T1000 (cell line): ENCODE measurements at regions not wholly inside any gene's neighbourhood (a gene's known extent, or its start where the extent isn't known, plus 50 kb on each side); places are given as distances from the start of the nearest gene placed in this dataset.
"Not testable (repeated sequence)": the region's sequence is repeated elsewhere in the genome, so short reads cannot be mapped to it uniquely, and the experiment has no call there.

Experiments used
- DNase-seq: peaks from one replicate; lab custom pipeline; 2025; ENCODE audit warnings: mixed read lengths; lab: John Stamatoyannopoulos, UW

GRCh38 chr2:10183146-10183675, 60.7 kb downstream of the RRM2 start:
- no peak for DNase-seq

GRCh38 chr2:10184421-10184820, 61.9 kb downstream of the RRM2 start:
- DNase-seq = no peak

- no peak for DNase-seq
Observed at GRCh38 chr2:10185046-10185445, 62.5 kb downstream of the RRM2 start.

GRCh38 chr2:10185755-10186154, 63.2 kb downstream of the RRM2 start:
- no peak for DNase-seq

- DNase-seq = no peak
Observed at GRCh38 chr2:10186868-10187535, 64.5 kb downstream of the RRM2 start.

- DNase-seq = no peak
Observed at GRCh38 chr2:10187661-10188060, 65.1 kb downstream of the RRM2 start.

- no peak for DNase-seq
Observed at GRCh38 chr2:10188211-10188610, 65.7 kb downstream of the RRM2 start.

GRCh38 chr2:10188729-10189305, 66.3 kb downstream of the RRM2 start:
- DNase-seq = no peak

- no peak for DNase-seq
Observed at GRCh38 chr2:10190255-10190654, 67.7 kb downstream of the RRM2 start.

- no peak for DNase-seq
Observed at GRCh38 chr2:10190737-10191532, 68.4 kb downstream of the RRM2 start.

- DNase-seq = no peak
Observed at GRCh38 chr2:10191554-10191953, 69.0 kb downstream of the RRM2 start.

- DNase-seq = no peak
Observed at GRCh38 chr2:10192392-10193015, 70.0 kb downstream of the RRM2 start.

- no peak for DNase-seq
Observed at GRCh38 chr2:10193276-10193795, 70.8 kb downstream of the RRM2 start.

- DNase-seq = no peak
Observed at GRCh38 chr2:10193851-10194820, 71.6 kb downstream of the RRM2 start.

- no peak for DNase-seq
Observed at GRCh38 chr2:10195278-10196109, 73.0 kb downstream of the RRM2 start.

GRCh38 chr2:10196110-10196892, 73.8 kb downstream of the RRM2 start:
- DNase-seq = no peak

GRCh38 chr2:10196948-10197696, 74.6 kb downstream of the RRM2 start:
- DNase-seq = no peak

- no peak for DNase-seq
Observed at GRCh38 chr2:10197697-10198076, 75.1 kb downstream of the RRM2 start.

- not testable (repeated sequence) for DNase-seq
Observed at GRCh38 chr2:10198482-10198881, 75.9 kb downstream of the RRM2 start.
